HEK293 (cell line): ENCODE measurements at regions not wholly inside any gene's neighbourhood (a gene's known extent, or its start where the extent isn't known, plus 50 kb on each side); places are given as distances from the start of the nearest gene placed in this dataset.

Experiments used
- CTCF ChIP-seq: fragments of 450-650 bp; formaldehyde crosslinking; IDR thresholded peaks from 2 replicates; pipeline ENCODE4 v1.5.1; 2016; ENCODE audit warnings: missing biosample characterization, missing genetic modification characterization
- YY1 ChIP-seq: fragments of 450-650 bp; formaldehyde crosslinking; IDR thresholded peaks from 2 replicates; pipeline ENCODE4 v1.5.1; 2018; ENCODE audit warnings: missing biosample characterization, missing genetic modification characterization
- ZFP3 ChIP-seq: fragments of 450-650 bp; formaldehyde crosslinking; IDR thresholded peaks from 2 replicates; pipeline ENCODE4 v1.5.1; 2016; ENCODE audit warnings: low read depth, missing biosample characterization, missing genetic modification characterization
- ZNF133 ChIP-seq: fragments of 450-650 bp; formaldehyde crosslinking; IDR thresholded peaks from 2 replicates; pipeline ENCODE4 v1.5.1; 2016; ENCODE audit warnings: missing biosample characterization, missing genetic modification characterization
- ZNF416 ChIP-seq: fragments of 450-650 bp; formaldehyde crosslinking; IDR thresholded peaks from 2 replicates; pipeline ENCODE4 v1.5.1; 2016; ENCODE audit warnings: missing biosample characterization, missing genetic modification characterization
- ZNF580 ChIP-seq: fragments of 450-650 bp; formaldehyde crosslinking; IDR thresholded peaks from 2 replicates; pipeline ENCODE4 v1.5.1; 2016; ENCODE audit warnings: missing biosample characterization, missing genetic modification characterization
- ZSCAN18 ChIP-seq: fragments of 450-650 bp; formaldehyde crosslinking; IDR thresholded peaks from 2 replicates; pipeline ENCODE4 v1.5.1; 2016; ENCODE audit warnings: missing biosample characterization, missing genetic modification characterization

- TF ChIP-seq CTCF (tag by site-specific recombination) = no peak
- no peak for TF ChIP-seq YY1
- no peak for TF ChIP-seq ZNF416 (tag by site-specific recombination)
- TF ChIP-seq ZNF580 (tag by site-specific recombination) = no peak
- no peak for TF ChIP-seq ZSCAN18
- TF ChIP-seq ZFP3 (tag by site-specific recombination) = no peak
- TF ChIP-seq ZNF133 = no peak
Observed at GRCh38 chr18:41829647-41830516, 125.2 kb upstream of the PIK3C3 start.
